Calu3 (cell line): ENCODE measurements at regions not wholly inside any gene's neighbourhood (a gene's known extent, or its start where the extent isn't known, plus 50 kb on each side); places are given as distances from the start of the nearest gene placed in this dataset.

Source experiments
- BruUV-seq: library from RNA; stranded (reverse); fragments of 400-500 nt; replicated peaks from 2 replicates; lab custom pipeline; 2021; lab: Mats Ljungman, UMichigan
- CTCF ChIA-PET: fragments of 300-600 bp; sonication (Branson Sonifier 250); formaldehyde crosslinking; loops from one replicate; lab custom pipeline; 2022; ENCODE audit warnings: antibody characterized with exemption; lab: Charles Lee
- DNase-seq: peaks from one replicate; pipeline ENCODE4 v3.0.0; 2022
- H3K27ac Mint-ChIP-seq: one replicate; pipeline ENCODE4 v1.8.0; 2022; ENCODE audit warnings: mixed read lengths; ENCODE audit not compliant: unreplicated experiment
- H3K27me3 Mint-ChIP-seq: one replicate; pipeline ENCODE4 v1.8.0; 2022; ENCODE audit warnings: mixed read lengths; ENCODE audit not compliant: unreplicated experiment
- H3K36me3 Mint-ChIP-seq: one replicate; pipeline ENCODE4 v1.8.0; 2022; ENCODE audit warnings: mild to moderate bottlenecking, moderate library complexity, mixed read lengths; ENCODE audit not compliant: insufficient read depth, unreplicated experiment
- H3K4me1 Mint-ChIP-seq: one replicate; pipeline ENCODE4 v1.8.0; 2022; ENCODE audit warnings: mild to moderate bottlenecking, low read depth, mixed read lengths; ENCODE audit not compliant: unreplicated experiment
- H3K4me3 Mint-ChIP-seq: one replicate; pipeline ENCODE4 v1.8.0; 2022; ENCODE audit warnings: mild to moderate bottlenecking, low read depth, moderate library complexity, mixed read lengths; ENCODE audit not compliant: unreplicated experiment
- H3K9me3 Mint-ChIP-seq: one replicate; pipeline ENCODE4 v1.8.0; 2022; ENCODE audit warnings: low read depth, mixed read lengths; ENCODE audit not compliant: unreplicated experiment
- intact Hi-C: fragments of 100-400 bp; cut with micrococcal nuclease; formaldehyde crosslinking; loops from one replicate; pipeline ENCODE4 v1.10.0; 2022; ENCODE audit not compliant: unreplicated experiment
- TF ChIP-seq, protein P1 (sequence below): fragments of 200-600 bp; IDR thresholded peaks from one replicate; pipeline ENCODE4 v1.8.0; 2022; ENCODE audit warnings: antibody characterized with exemption; ENCODE audit not compliant: unreplicated experiment

DNA sequence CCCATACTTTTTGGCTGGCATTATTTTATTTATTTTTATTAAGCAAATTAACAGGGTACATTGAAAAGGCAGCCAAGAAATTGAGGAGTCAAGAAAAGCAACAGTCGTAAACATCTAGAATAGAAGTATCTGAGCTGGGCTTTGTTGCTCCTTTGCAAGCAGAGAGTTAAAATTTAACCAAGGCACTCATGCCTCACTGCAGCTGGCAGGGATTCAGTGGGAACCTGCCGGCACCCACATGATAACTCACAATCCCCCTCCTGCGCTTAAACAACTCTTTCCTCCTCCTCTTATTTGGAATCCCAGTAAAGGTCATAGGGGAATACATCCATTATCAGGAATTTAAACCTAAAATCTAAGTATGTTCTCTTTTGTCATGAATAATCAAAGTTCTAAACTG, 115.5 kb downstream of the SOX3 start:
- no peaks in the 10 kb centered on the region for H3K36me3 Mint-ChIP-seq
- H3K9me3 Mint-ChIP-seq, result peaks cover 13% of the 10 kb centered on the region
- no TSS peak for BruUV-seq
- CTCF ChIA-PET, result no interaction called here
- no peak overlapping the region for H3K4me3 Mint-ChIP-seq
- TF ChIP-seq, protein P1, sequence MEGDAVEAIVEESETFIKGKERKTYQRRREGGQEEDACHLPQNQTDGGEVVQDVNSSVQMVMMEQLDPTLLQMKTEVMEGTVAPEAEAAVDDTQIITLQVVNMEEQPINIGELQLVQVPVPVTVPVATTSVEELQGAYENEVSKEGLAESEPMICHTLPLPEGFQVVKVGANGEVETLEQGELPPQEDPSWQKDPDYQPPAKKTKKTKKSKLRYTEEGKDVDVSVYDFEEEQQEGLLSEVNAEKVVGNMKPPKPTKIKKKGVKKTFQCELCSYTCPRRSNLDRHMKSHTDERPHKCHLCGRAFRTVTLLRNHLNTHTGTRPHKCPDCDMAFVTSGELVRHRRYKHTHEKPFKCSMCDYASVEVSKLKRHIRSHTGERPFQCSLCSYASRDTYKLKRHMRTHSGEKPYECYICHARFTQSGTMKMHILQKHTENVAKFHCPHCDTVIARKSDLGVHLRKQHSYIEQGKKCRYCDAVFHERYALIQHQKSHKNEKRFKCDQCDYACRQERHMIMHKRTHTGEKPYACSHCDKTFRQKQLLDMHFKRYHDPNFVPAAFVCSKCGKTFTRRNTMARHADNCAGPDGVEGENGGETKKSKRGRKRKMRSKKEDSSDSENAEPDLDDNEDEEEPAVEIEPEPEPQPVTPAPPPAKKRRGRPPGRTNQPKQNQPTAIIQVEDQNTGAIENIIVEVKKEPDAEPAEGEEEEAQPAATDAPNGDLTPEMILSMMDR, result no peak
- H3K4me1 Mint-ChIP-seq, result no peaks in the 10 kb centered on the region
- H3K27me3 Mint-ChIP-seq, result no peaks in the 10 kb centered on the region
- H3K27ac Mint-ChIP-seq, result no peak overlapping the region
- intact Hi-C loops, result no loop called here
- DNase-seq, result no peak

DNA sequence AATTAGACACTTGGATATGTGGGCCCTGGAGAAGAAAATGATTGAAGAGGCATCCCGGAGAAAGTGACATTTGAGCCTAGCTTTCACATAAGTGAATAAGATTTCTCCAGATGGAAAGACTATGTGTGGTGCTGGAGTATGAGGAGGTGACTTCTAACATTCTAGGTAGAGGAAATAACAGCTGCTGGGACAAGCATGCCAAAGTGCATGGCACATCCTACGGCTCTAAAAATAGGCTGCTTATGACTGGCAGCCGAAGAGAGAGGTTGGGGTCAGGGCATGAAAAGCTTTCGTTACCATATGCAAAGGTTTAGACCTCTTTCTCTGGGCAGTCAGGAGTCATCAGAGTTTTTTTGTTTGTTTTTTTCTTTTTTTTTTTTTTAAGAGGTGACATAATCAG, 142.0 kb downstream of the SOX3 start:
- BruUV-seq, result no TSS peak
- no peaks in the 10 kb centered on the region for H3K36me3 Mint-ChIP-seq
- CTCF ChIA-PET, result no interaction called here
- peaks cover 4% of the 10 kb centered on the region for H3K9me3 Mint-ChIP-seq
- DNase-seq, result no peak
- no peaks in the 10 kb centered on the region for H3K4me1 Mint-ChIP-seq
- intact Hi-C loops, result no loop called here
- H3K4me3 Mint-ChIP-seq, result no peak overlapping the region
- TF ChIP-seq, protein P1, result no peak
- no peak overlapping the region for H3K27ac Mint-ChIP-seq
- no peaks in the 10 kb centered on the region for H3K27me3 Mint-ChIP-seq

DNA sequence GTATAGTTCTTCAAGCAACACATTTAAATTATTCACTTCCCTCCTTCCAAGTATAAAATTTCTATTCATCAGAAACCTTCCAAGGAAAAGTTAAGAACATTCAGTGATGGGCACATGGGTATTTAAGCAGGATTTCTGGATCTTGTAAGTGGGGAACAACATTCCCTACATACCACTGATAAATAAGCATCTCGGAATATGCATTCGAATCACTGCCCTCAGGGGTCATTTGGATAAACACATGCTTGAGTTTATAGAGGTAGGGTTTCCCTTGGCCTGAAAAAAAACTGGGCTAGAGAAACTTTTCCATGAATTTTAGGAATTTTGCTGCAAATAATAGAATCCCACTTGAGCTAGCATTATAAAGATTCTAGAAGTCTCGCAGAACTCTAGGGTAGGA, 143.9 kb downstream of the SOX3 start:
- intact Hi-C loops, result no loop called here
- H3K27ac Mint-ChIP-seq, result no peak overlapping the region
- no peaks in the 10 kb centered on the region for H3K4me1 Mint-ChIP-seq
- TF ChIP-seq, protein P1, result no peak
- H3K27me3 Mint-ChIP-seq, result no peaks in the 10 kb centered on the region
- CTCF ChIA-PET, result no interaction called here
- no TSS peak for BruUV-seq
- DNase-seq, result no peak
- H3K9me3 Mint-ChIP-seq, result peaks cover 8% of the 10 kb centered on the region
- H3K4me3 Mint-ChIP-seq, result no peak overlapping the region
- H3K36me3 Mint-ChIP-seq, result no peaks in the 10 kb centered on the region

DNA sequence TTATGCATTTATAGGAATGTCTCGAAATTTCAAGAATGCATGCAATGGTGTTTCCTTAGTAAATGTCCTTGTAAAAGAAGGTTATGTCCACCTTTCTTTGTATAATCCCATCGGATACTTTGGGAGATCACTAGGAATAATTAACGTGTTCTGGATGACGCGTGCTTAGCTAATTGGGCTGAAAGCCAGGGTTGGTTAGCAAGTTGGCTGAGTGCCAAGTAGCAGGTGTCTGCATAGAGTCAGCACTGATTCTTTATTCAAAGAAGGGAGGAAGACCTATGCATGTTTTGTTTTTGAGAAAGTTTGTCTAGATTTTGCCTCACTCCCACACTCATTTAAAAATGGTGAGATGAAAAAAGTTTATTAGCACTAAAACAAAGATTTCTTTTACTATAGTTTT, 144.6 kb downstream of the SOX3 start:
- intact Hi-C loops, result no loop called here
- CTCF ChIA-PET, result no interaction called here
- H3K36me3 Mint-ChIP-seq, result no peaks in the 10 kb centered on the region
- BruUV-seq, result no TSS peak
- DNase-seq, result no peak
- no peaks in the 10 kb centered on the region for H3K4me1 Mint-ChIP-seq
- H3K4me3 Mint-ChIP-seq, result no peak overlapping the region
- H3K27me3 Mint-ChIP-seq, result no peaks in the 10 kb centered on the region
- no peak overlapping the region for H3K27ac Mint-ChIP-seq
- H3K9me3 Mint-ChIP-seq, result peaks cover 14% of the 10 kb centered on the region
- TF ChIP-seq, protein P1, result no peak
